PFSK-1 (cell line): ENCODE measurements at regions not wholly inside any gene's neighbourhood (a gene's known extent, or its start where the extent isn't known, plus 50 kb on each side); places are given as distances from the start of the nearest gene placed in this dataset.

Experiments
- FOXP2 ChIP-seq: optimal IDR thresholded peaks from 2 replicates; pipeline ENCODE3; 2011; ENCODE audit warnings: borderline replicate concordance, control low read depth, inconsistent platforms; ENCODE audit not compliant: insufficient read depth; ENCODE audit errors: extremely low read length, extremely low read depth
- POLR2AphosphoS5 ChIP-seq: IDR thresholded peaks from 2 replicates; pipeline ENCODE4 v1.6.1; 2012; ENCODE audit warnings: low read depth, mild to moderate bottlenecking, control low read depth, low read length, moderate library complexity
- REST ChIP-seq, 2 experiments: IDR thresholded peaks; 2 replicates each; pipeline versions ENCODE4 v1.6.1 to v1.8.0; 2011 to 2012; ENCODE audit warnings: low read depth in 2 of 2, low read length in 2 of 2, control low read depth in 1 of 2, inconsistent platforms in 1 of 2, mild to moderate bottlenecking in 1 of 2, moderate library complexity in 1 of 2; ENCODE audit not compliant: insufficient read depth in 1 of 2
- SIN3A ChIP-seq: IDR thresholded peaks from 2 replicates; pipeline ENCODE4 v1.6.1; 2012; ENCODE audit warnings: mild to moderate bottlenecking, low read length, moderate library complexity, borderline replicate concordance; ENCODE audit not compliant: insufficient read depth
- TAF1 ChIP-seq: IDR thresholded peaks from 2 replicates; pipeline ENCODE4 v1.6.1; 2012; ENCODE audit warnings: low read length, control low read depth, borderline replicate concordance; ENCODE audit not compliant: insufficient read depth

- TF ChIP-seq TAF1 (no peak), REST (IDR thresholded peaks at IDR 0.05; ENCODE audit: insufficient read depth in 1 of 2, low read depth in 2 of 2, low read length in 2 of 2) (no peak)
These were observed 290.2 kb downstream of the SLITRK1 start for GRCh38 chr13:83592095-83592494.

- TF ChIP-seq FOXP2: no peak
- TF ChIP-seq SIN3A: no peak
- TF ChIP-seq REST (IDR thresholded peaks at IDR 0.05; ENCODE audit: insufficient read depth in 1 of 2, low read depth in 2 of 2, low read length in 2 of 2): no peak
- TF ChIP-seq TAF1: no peak
- TF ChIP-seq POLR2AphosphoS5: no peak
These were observed 292.5 kb downstream of the SLITRK1 start for GRCh38 chr13:83589814-83590213.

GRCh38 chr13:83577183-83577582 is 305.1 kb downstream of the SLITRK1 start:
- TF ChIP-seq FOXP2: no peak
- TF ChIP-seq SIN3A: no peak
- TF ChIP-seq POLR2AphosphoS5: no peak
- no peak for TF ChIP-seq TAF1
- TF ChIP-seq REST (IDR thresholded peaks at IDR 0.05; ENCODE audit: insufficient read depth in 1 of 2, low read depth in 2 of 2, low read length in 2 of 2): no peak

GRCh38 chr13:83568019-83568418 is 314.3 kb downstream of the SLITRK1 start:
- TF ChIP-seq REST (IDR thresholded peaks at IDR 0.05; ENCODE audit: insufficient read depth in 1 of 2, low read depth in 2 of 2, low read length in 2 of 2): no peak
- TF ChIP-seq POLR2AphosphoS5: no peak
- no peak for TF ChIP-seq SIN3A
- TF ChIP-seq FOXP2: no peak
- TF ChIP-seq TAF1: no peak

- TF ChIP-seq FOXP2: no peak
- TF ChIP-seq REST (IDR thresholded peaks at IDR 0.05; ENCODE audit: insufficient read depth in 1 of 2, low read depth in 2 of 2, low read length in 2 of 2): no peak
- TF ChIP-seq TAF1: no peak
- TF ChIP-seq POLR2AphosphoS5: no peak
- no peak for TF ChIP-seq SIN3A
These were observed 318.8 kb downstream of the SLITRK1 start for GRCh38 chr13:83563499-83563898.
